Activated CD4-positive, alpha-beta memory T cell treated with anti-CD3 and anti-CD28 coated beads, Interleukin-2, amount 10 ng/mL, durations not matched to agents 7 days and 5 days (primary cell): ENCODE measurements at regions not wholly inside any gene's neighbourhood (a gene's known extent, or its start where the extent isn't known, plus 50 kb on each side); places are given as distances from the start of the nearest gene placed in this dataset.

Source experiments
- CTCF ChIA-PET: fragments of 350-600 bp; sonication (Branson Sonifier 250); formaldehyde crosslinking; loops from one replicate; lab custom pipeline; 2021; ENCODE audit warnings: antibody characterized with exemption, inconsistent platforms; lab: Charles Lee
- POLR2A ChIA-PET: fragments of 350-600 bp; sonication (Branson Sonifier 250); formaldehyde crosslinking; loops from one replicate; lab custom pipeline; 2021; ENCODE audit warnings: antibody characterized with exemption; lab: Charles Lee
- DNase-seq: peaks from one replicate; pipeline ENCODE4 v3.0.0-alpha.2; 2020
- H3K27ac Mint-ChIP-seq: one replicate; pipeline ENCODE4 v1.8.0; 2021; ENCODE audit warnings: mild to moderate bottlenecking, mixed read lengths
- H3K27me3 Mint-ChIP-seq: one replicate; pipeline ENCODE4 v1.8.0; 2021; ENCODE audit warnings: mixed read lengths
- H3K36me3 Mint-ChIP-seq: one replicate; pipeline ENCODE4 v1.8.0; 2021; ENCODE audit warnings: low read depth, mixed read lengths
- H3K4me1 Mint-ChIP-seq: one replicate; pipeline ENCODE4 v1.8.0; 2021; ENCODE audit warnings: mixed read lengths
- H3K4me3 Mint-ChIP-seq: one replicate; pipeline ENCODE4 v1.8.0; 2021; ENCODE audit warnings: mild to moderate bottlenecking, mixed read lengths
- H3K9me3 Mint-ChIP-seq: one replicate; pipeline ENCODE4 v1.8.0; 2021; ENCODE audit warnings: mixed read lengths

- Mint-ChIP-seq H3K27me3 (no peaks in the 10 kb centered on the region), H3K4me3 (no peak overlapping the region), H3K36me3 (no peaks in the 10 kb centered on the region), H3K27ac (no peak overlapping the region), H3K9me3 (peaks cover 10% of the 10 kb centered on the region), H3K4me1 (no peaks in the 10 kb centered on the region)
- POLR2A ChIA-PET = no interaction called here
- DNase-seq = no peak
- CTCF ChIA-PET = no interaction called here
Measured at GRCh38 chr11:92138296-92138695, 86.3 kb upstream of the FAT3 start.

GRCh38 chr11:92137747-92138146 lies 86.9 kb upstream of the FAT3 start:
- ChIA-PET CTCF (no interaction called here), POLR2A (no interaction called here)
- no peaks in the 10 kb centered on the region for H3K36me3 Mint-ChIP-seq

GRCh38 chr11:92136797-92137196 lies 87.8 kb upstream of the FAT3 start:
- DNase-seq = no peak
- peaks cover 13% of the 10 kb centered on the region for H3K9me3 Mint-ChIP-seq
- H3K36me3 Mint-ChIP-seq = no peaks in the 10 kb centered on the region
- H3K27ac Mint-ChIP-seq = no peak overlapping the region
- no peaks in the 10 kb centered on the region for H3K27me3 Mint-ChIP-seq
- H3K4me3 Mint-ChIP-seq = no peak overlapping the region
- no peaks in the 10 kb centered on the region for H3K4me1 Mint-ChIP-seq
- ChIA-PET CTCF (no interaction called here), POLR2A (no interaction called here)

More at GRCh38 chr11:92137747-92138146, 86.9 kb upstream of the FAT3 start:
- Mint-ChIP-seq H3K4me1 (no peaks in the 10 kb centered on the region), H3K4me3 (no peak overlapping the region), H3K27ac (no peak overlapping the region), H3K27me3 (no peaks in the 10 kb centered on the region), H3K9me3 (peaks cover 13% of the 10 kb centered on the region)
- no peak for DNase-seq

- Mint-ChIP-seq H3K4me3 (no peak overlapping the region), H3K4me1 (no peaks in the 10 kb centered on the region), H3K27ac (no peak overlapping the region), H3K9me3 (peaks cover 9% of the 10 kb centered on the region), H3K36me3 (no peaks in the 10 kb centered on the region), H3K27me3 (no peaks in the 10 kb centered on the region)
- DNase-seq = no peak
- ChIA-PET POLR2A (no interaction called here), CTCF (no interaction called here)
Measured at GRCh38 chr11:92131289-92131865, 93.2 kb upstream of the FAT3 start.

GRCh38 chr11:92130421-92130831 lies 94.2 kb upstream of the FAT3 start:
- ChIA-PET POLR2A (no interaction called here), CTCF (no interaction called here)
- peaks cover 9% of the 10 kb centered on the region for H3K9me3 Mint-ChIP-seq
- H3K36me3 Mint-ChIP-seq = no peaks in the 10 kb centered on the region
- DNase-seq = no peak
- H3K27ac Mint-ChIP-seq = no peak overlapping the region
- H3K27me3 Mint-ChIP-seq = no peaks in the 10 kb centered on the region
- H3K4me1 Mint-ChIP-seq = no peaks in the 10 kb centered on the region
- no peak overlapping the region for H3K4me3 Mint-ChIP-seq

GRCh38 chr11:92129811-92130210 lies 94.8 kb upstream of the FAT3 start:
- Mint-ChIP-seq H3K9me3 (peaks cover 9% of the 10 kb centered on the region), H3K27me3 (no peaks in the 10 kb centered on the region), H3K4me3 (no peak overlapping the region), H3K4me1 (no peaks in the 10 kb centered on the region), H3K27ac (no peak overlapping the region), H3K36me3 (no peaks in the 10 kb centered on the region)
- ChIA-PET CTCF (no interaction called here), POLR2A (no interaction called here)
- no peak for DNase-seq

- DNase-seq = no peak
- no peak overlapping the region for H3K4me3 Mint-ChIP-seq
- no peaks in the 10 kb centered on the region for H3K27me3 Mint-ChIP-seq
- POLR2A ChIA-PET = no interaction called here
- no peaks in the 10 kb centered on the region for H3K36me3 Mint-ChIP-seq
- no peak overlapping the region for H3K27ac Mint-ChIP-seq
- CTCF ChIA-PET = no interaction called here
- peaks cover 3% of the 10 kb centered on the region for H3K9me3 Mint-ChIP-seq
- no peaks in the 10 kb centered on the region for H3K4me1 Mint-ChIP-seq
Measured at GRCh38 chr11:92128026-92128425, 96.6 kb upstream of the FAT3 start.

- Mint-ChIP-seq H3K27ac (no peak overlapping the region), H3K9me3 (peaks cover 2% of the 10 kb centered on the region), H3K36me3 (no peaks in the 10 kb centered on the region), H3K27me3 (no peaks in the 10 kb centered on the region), H3K4me1 (no peaks in the 10 kb centered on the region), H3K4me3 (no peak overlapping the region)
- no peak for DNase-seq
- ChIA-PET CTCF (no interaction called here), POLR2A (no interaction called here)
Measured at GRCh38 chr11:92125321-92125720, 99.3 kb upstream of the FAT3 start.

GRCh38 chr11:92123540-92123939 lies 101.1 kb upstream of the FAT3 start:
- Mint-ChIP-seq H3K4me1 (no peaks in the 10 kb centered on the region), H3K4me3 (no peak overlapping the region), H3K36me3 (no peaks in the 10 kb centered on the region), H3K27me3 (no peaks in the 10 kb centered on the region), H3K9me3 (peaks cover 4% of the 10 kb centered on the region), H3K27ac (no peak overlapping the region)
- ChIA-PET CTCF (no interaction called here), POLR2A (no interaction called here)
- no peak for DNase-seq

GRCh38 chr11:92122561-92122960 lies 102.1 kb upstream of the FAT3 start:
- ChIA-PET CTCF (no interaction called here), POLR2A (no interaction called here)
- H3K27ac Mint-ChIP-seq = no peak overlapping the region

GRCh38 chr11:92111287-92111686 lies 113.3 kb upstream of the FAT3 start:
- Mint-ChIP-seq H3K27me3 (no peaks in the 10 kb centered on the region), H3K27ac (no peak overlapping the region), H3K9me3 (peaks cover 6% of the 10 kb centered on the region), H3K36me3 (no peaks in the 10 kb centered on the region), H3K4me3 (no peak overlapping the region), H3K4me1 (no peaks in the 10 kb centered on the region)
- CTCF ChIA-PET = no interaction called here
- no peak for DNase-seq
- POLR2A ChIA-PET = no interaction called here

More at GRCh38 chr11:92122561-92122960, 102.1 kb upstream of the FAT3 start:
- H3K9me3 Mint-ChIP-seq = peaks cover 4% of the 10 kb centered on the region
- H3K27me3 Mint-ChIP-seq = no peaks in the 10 kb centered on the region
- H3K4me3 Mint-ChIP-seq = no peak overlapping the region
- no peaks in the 10 kb centered on the region for H3K4me1 Mint-ChIP-seq
- no peaks in the 10 kb centered on the region for H3K36me3 Mint-ChIP-seq
- no peak for DNase-seq

GRCh38 chr11:92109466-92109865 lies 115.2 kb upstream of the FAT3 start:
- H3K27me3 Mint-ChIP-seq = no peaks in the 10 kb centered on the region
- H3K4me3 Mint-ChIP-seq = no peak overlapping the region
- no peaks in the 10 kb centered on the region for H3K4me1 Mint-ChIP-seq
- H3K27ac Mint-ChIP-seq = no peak overlapping the region
- no peak for DNase-seq
- ChIA-PET CTCF (no interaction called here), POLR2A (no interaction called here)
- H3K9me3 Mint-ChIP-seq = peaks cover 4% of the 10 kb centered on the region
- H3K36me3 Mint-ChIP-seq = no peaks in the 10 kb centered on the region

- POLR2A ChIA-PET = no interaction called here
- Mint-ChIP-seq H3K4me3 (no peak overlapping the region), H3K27me3 (no peaks in the 10 kb centered on the region), H3K4me1 (no peaks in the 10 kb centered on the region), H3K36me3 (no peaks in the 10 kb centered on the region), H3K27ac (no peak overlapping the region), H3K9me3 (peaks cover 4% of the 10 kb centered on the region)
- CTCF ChIA-PET = no interaction called here
- DNase-seq = no peak
Measured at GRCh38 chr11:92107331-92107730, 117.3 kb upstream of the FAT3 start.

- no peaks in the 10 kb centered on the region for H3K4me1 Mint-ChIP-seq
- H3K9me3 Mint-ChIP-seq = peaks cover 2% of the 10 kb centered on the region
- no peak for DNase-seq
- no peak overlapping the region for H3K4me3 Mint-ChIP-seq
- H3K27ac Mint-ChIP-seq = no peak overlapping the region
- H3K27me3 Mint-ChIP-seq = no peaks in the 10 kb centered on the region
- POLR2A ChIA-PET = no interaction called here
- CTCF ChIA-PET = no interaction called here
- no peaks in the 10 kb centered on the region for H3K36me3 Mint-ChIP-seq
Measured at GRCh38 chr11:92104349-92104748, 120.3 kb upstream of the FAT3 start.
